NCI-H2196 treated with DMSO at 0.1 percent for 48 hours (cell line): ENCODE measurements at regions not wholly inside any gene's neighbourhood (a gene's known extent, or its start where the extent isn't known, plus 50 kb on each side); places are given as distances from the start of the nearest gene placed in this dataset.

Source experiments
- DNase-seq: peaks from one replicate; lab custom pipeline; 2025; ENCODE audit not compliant: unreplicated experiment; lab: John Stamatoyannopoulos, UW

- no peak for DNase-seq
These were observed 123.6 kb upstream of the GALNT15 start for GRCh38 chr3:16050641-16051467.

GRCh38 chr3:16051691-16052090 is 122.8 kb upstream of the GALNT15 start:
- no peak for DNase-seq

GRCh38 chr3:16052964-16053363 is 121.5 kb upstream of the GALNT15 start:
- DNase-seq = no peak

DNA sequence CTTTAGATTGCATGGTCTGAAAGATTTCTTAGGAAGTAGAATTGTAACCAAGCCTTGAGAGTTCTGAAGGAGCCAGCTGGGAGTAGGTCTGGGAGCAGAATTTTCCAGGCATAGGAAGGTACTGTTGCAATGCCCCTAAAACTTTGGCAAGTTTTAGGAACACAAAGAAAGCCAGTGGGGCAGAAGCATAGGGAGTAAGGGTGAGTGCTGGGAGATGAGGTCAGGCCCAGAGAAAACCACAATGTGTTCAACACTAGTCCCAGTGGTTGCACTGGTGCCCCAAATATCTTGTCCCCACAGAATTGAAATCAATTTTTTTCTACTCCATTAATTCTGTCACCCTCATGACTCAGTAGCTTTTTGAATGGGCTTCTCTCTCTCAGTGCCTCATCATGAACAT is 120.7 kb upstream of the GALNT15 start:
- no peak for DNase-seq

- no peak for DNase-seq
These were observed 118.8 kb upstream of the GALNT15 start for GRCh38 chr3:16055606-16056211.

- DNase-seq = no peak
These were observed 118.3 kb upstream of the GALNT15 start for GRCh38 chr3:16056217-16056616.

GRCh38 chr3:16058521-16058920 is 116.0 kb upstream of the GALNT15 start:
- DNase-seq = no peak

- DNase-seq = no peak
These were observed 115.4 kb upstream of the GALNT15 start for GRCh38 chr3:16059081-16059537.

DNA sequence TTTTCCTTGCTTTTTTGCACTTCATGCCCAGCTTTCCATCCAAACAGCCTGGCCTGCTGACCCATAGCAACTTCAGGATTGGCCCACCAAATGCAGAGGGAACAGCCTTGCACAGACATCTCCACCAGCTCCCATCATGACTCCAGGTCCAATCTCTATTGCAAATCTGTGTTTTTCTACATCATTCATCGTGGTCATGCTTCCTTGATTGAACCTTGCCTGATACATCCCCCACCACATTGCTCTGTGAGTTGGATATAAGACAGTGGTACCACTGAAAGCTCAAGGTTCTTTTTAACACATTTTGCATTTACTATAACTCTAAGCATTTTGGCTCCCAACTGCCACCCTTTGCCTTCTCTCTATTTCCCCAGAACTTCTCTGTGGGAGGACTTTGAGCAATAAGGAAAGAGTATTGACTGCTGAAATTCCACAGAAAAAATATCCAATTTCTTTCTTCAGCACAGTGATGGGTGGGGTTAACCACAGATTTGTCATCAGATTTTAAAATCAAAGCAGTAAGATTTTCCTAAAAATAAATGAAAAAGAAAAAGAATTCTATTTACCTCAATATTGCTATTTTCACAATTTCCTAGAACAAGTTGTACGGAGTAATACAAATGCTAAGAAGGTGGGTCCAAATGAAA is 114.6 kb upstream of the GALNT15 start:
- no peak for DNase-seq

GRCh38 chr3:16060358-16060852 is 114.1 kb upstream of the GALNT15 start:
- DNase-seq = no peak

DNA sequence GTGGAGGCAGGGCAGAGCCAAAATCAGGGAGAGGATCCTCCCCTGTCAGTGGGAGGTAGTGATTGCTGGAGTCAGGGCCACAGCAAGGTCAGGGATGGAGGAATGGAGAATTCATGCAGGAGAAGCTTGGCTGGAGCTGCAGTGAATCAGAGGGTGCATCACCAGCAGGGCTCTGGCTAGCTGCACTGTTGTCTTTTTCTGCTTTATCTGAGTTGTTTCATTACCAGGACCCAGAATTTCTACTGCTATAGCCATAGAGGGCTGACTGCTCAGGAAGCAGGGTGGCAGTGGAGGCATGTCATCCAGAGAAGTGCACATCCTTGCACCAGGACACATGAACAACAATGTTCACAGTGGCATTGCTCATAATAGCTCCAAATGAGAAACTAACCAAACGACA is 113.5 kb upstream of the GALNT15 start:
- DNase-seq = no peak

GRCh38 chr3:16061491-16061890 is 113.0 kb upstream of the GALNT15 start:
- DNase-seq = no peak

GRCh38 chr3:16063603-16064002 is 110.9 kb upstream of the GALNT15 start:
- no peak for DNase-seq

DNA sequence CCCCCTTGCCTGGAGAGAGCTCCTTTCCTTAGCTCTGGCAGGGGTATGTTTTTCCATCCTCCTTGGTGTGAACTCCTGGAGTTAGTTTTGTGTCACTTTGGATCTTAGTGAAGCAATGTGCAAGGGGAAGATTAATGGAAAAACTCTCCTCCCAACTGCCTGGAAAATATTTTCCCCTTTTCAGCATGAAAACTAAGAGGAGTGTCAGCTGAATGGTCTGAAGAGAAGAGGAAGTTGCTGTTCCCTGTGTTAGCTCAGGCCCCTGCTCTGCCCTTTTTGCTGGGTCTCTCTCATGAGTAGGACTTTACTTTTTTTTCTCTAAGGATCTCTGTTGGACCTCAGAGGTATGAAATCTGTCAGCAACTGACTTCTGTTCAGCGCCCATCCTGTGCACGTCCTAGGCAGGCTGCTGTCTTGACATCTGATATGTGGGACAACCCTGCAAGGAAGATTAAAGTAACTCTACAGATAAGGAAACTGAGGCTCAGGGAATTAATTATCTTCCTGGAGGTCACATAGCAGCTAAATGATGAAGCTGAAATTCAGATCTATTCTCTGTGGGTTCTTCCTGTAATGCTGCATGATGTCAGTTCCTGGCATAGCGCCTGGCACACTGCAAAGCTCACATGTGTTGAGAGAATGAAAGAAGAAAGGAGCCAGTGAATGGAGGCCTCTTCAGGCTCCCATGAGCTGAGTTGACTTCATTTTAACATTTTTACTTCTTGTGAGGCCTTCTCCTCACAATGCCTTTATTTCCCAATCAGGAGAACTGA is 109.7 kb upstream of the GALNT15 start:
- DNase-seq = no peak

DNA sequence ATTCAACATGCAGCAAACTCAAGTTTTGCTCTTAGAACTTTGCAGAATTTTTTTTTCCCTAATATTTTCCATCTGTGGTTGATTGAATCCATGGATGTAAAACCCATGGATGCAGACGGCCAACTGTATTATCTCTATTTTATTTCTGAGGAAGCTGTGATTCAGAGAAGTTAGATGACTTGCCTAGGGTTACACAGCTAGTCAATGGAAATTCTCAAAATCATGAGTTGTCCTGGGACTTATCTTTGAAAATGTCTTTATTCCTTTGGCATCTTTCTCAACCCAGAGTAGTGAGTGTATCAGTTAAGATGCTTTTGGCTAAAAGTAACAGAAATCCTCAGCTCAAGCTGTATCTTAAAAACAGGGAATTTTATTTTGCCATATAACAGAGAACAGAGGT is 107.9 kb upstream of the GALNT15 start:
- DNase-seq = no peak

GRCh38 chr3:16066975-16067374 is 107.5 kb upstream of the GALNT15 start:
- DNase-seq = no peak

- no peak for DNase-seq
These were observed 106.5 kb upstream of the GALNT15 start for GRCh38 chr3:16067837-16068471.

DNA sequence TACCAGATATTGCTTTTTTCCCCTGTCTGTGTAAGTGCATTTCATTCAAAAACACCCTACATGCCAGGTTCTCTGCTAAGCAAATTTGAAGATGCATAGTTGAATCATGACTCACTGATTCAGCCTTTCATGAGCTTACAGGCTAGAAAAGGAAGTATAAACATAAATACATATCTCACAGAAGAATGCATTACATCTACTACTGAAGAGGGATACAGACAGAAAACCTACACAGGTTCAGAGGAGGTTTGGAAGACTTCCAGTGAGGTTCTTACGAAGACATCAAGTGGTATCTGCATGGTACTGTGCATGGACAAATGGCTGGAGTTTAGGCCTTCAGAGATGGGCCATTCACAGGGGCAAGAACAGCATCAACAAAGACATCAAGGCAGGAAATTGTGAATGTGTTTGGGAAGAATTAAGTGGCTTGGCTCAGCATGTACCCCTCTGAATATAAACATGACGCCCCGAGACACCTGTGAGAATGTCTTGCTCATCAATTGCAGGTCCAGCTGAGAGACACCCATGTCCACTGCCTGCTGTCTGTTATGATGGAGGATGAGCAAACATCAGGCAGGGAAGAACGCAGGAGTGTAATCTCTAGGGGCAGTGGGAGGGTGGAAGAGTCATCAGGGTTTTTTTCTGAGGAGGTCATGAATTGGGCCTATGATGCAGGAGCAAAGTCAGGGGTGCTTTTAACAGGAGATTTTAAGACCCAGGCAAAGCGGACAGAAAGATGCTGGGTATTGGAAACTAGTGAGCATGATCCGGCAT is 105.1 kb upstream of the GALNT15 start:
- no peak for DNase-seq

DNA sequence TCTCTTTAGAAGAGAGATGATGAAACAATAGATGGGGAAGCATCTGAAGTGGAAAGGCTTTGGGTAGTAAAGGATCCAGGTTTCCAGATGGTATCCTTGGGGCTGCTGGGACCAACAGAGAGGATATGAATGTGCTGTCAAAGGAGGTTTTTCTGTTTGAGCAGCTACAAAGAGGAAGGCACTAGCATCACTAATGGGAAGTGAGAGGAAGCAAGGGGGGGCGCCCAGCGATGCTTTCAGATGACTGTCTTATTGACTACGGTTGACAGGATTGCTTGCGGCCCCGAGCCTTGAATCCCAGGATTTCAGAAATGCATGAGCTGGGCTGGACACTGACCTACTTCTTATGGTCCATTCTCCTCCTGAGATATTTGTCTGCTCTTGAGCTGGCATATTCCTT is 103.8 kb upstream of the GALNT15 start:
- DNase-seq = no peak

DNA sequence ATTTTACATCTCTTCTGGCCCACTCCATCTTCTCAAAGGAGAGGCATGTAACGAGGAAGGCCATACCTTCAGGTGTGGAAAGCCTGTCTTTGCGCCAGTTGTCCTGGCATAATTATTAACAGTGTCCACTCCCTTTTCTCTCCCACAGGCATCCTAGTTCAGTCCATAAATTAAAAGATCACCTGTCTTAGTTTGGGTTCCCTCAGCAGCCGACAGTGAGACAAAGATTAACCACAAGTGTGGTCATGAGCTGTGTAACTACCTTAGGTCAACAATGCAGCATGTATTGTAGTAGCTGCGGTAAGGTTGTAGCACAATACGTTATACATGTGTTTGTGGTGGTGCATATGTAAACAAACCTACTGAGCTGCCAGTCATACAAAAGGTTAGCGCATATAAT is 103.3 kb upstream of the GALNT15 start:
- no peak for DNase-seq
